Gastroesophageal sphincter (tissue), 4 donors: ENCODE measurements at regions not wholly inside any gene's neighbourhood (a gene's known extent, or its start where the extent isn't known, plus 50 kb on each side); places are given as distances from the start of the nearest gene placed in this dataset.

ENCODE experiments used
- ATAC-seq: fragments of 150-250 bp; one replicate; pipeline ENCODE4 v1.9.1; 2016; ENCODE audit warnings: mild to moderate bottlenecking, moderate library complexity
- H3K27ac ChIP-seq, 4 donors: fragments of 200-600 bp; sonication (generic) in 3 of 4; 1 replicate in 3 of 4; 2 replicates in 1 of 4; pipeline ENCODE4 v1.5.1; 2016 to 2019
- H3K27me3 ChIP-seq: fragments of 200-600 bp; sonication (generic); one replicate; pipeline ENCODE4 v1.5.1; 2019
- H3K36me3 ChIP-seq, 2 donors: fragments of 200-600 bp; sonication (generic); one replicate each; pipeline ENCODE4 v1.5.1; 2019; ENCODE audit warnings: control low read depth in 1 of 2
- H3K4me1 ChIP-seq, 3 donors: fragments of 200-600 bp; sonication (generic); 1 replicate in 2 of 3; 2 replicates in 1 of 3; pipeline ENCODE4 v1.5.1; 2016 to 2019; ENCODE audit warnings: control low read depth in 2 of 3
- H3K4me3 ChIP-seq, 2 donors: fragments of 200-600 bp; sonication (generic); one replicate each; pipeline ENCODE4 v1.5.1; 2019; ENCODE audit warnings: mild to moderate bottlenecking in 1 of 2, moderate library complexity in 1 of 2
- H3K9me3 ChIP-seq, 3 donors: fragments of 200-600 bp; sonication (generic); one replicate each; pipeline ENCODE4 v1.5.1; 2017 to 2019; ENCODE audit warnings: control low read depth in 2 of 3
- CTCF ChIP-seq, 4 experiments: fragments of 200-600 bp in 2 of 4; fragments of 450-650 bp in 2 of 4; sonication (generic) in 1 of 4; IDR thresholded peaks; one replicate each; pipeline ENCODE4 v1.5.1; 2017 to 2019; ENCODE audit warnings: antibody characterized with exemption in 4 of 4, mild to moderate bottlenecking in 2 of 4, moderate library complexity in 2 of 4
- EP300 ChIP-seq: sonication (generic); formaldehyde crosslinking; IDR thresholded peaks from one replicate; pipeline ENCODE4 v1.6.1; 2017; ENCODE audit warnings: antibody characterized with exemption, mild to moderate bottlenecking
- POLR2A ChIP-seq, 2 donors: fragments of 450-650 bp; IDR thresholded peaks; one replicate each; pipeline ENCODE4 v1.6.1; 2017; ENCODE audit warnings: antibody characterized with exemption in 2 of 2, mild to moderate bottlenecking in 2 of 2, moderate library complexity in 1 of 2
- POLR2AphosphoS5 ChIP-seq: sonication (generic); formaldehyde crosslinking; IDR thresholded peaks from one replicate; pipeline ENCODE4 v1.6.1; 2017; ENCODE audit warnings: antibody characterized with exemption
- WGBS, 2 donors: methylation state at CpG; one replicate each; pipeline ENCODE4 v1.1.5; 2018; ENCODE audit warnings: low coverage in 1 of 2; 5-methylcytosine and 5-hydroxymethylcytosine counted together

GRCh38 chr21:39061766-39062165, 121.5 kb downstream of the PSMG1 start:
- TF ChIP-seq POLR2AphosphoS5 (no peak), CTCF (IDR thresholded peaks at IDR 0.05) (no peak), POLR2A (IDR thresholded peaks at IDR 0.05) (no peak)
- Histone ChIP-seq H3K9me3 (peaks cover 0 to 8% (median 0%) of the 10 kb centered on the region in 3 donors), H3K27ac (no peak overlapping the region), H3K36me3 (no peaks in the 10 kb centered on the region), H3K27me3 (no peaks in the 10 kb centered on the region), H3K4me3 (no peak overlapping the region), H3K4me1 (peaks cover 0 to 7% (median 0%) of the 10 kb centered on the region in 3 donors)
- 90 to 100% methylated on average over 2 to 3 of the region's 10 CpGs for WGBS, 2 donors
- no peak for ATAC-seq

- Histone ChIP-seq H3K27ac (no peak overlapping the region), H3K36me3 (no peaks in the 10 kb centered on the region), H3K9me3 (peaks cover 0 to 8% (median 0%) of the 10 kb centered on the region in 3 donors), H3K4me1 (peaks cover 0 to 7% (median 0%) of the 10 kb centered on the region in 3 donors), H3K27me3 (no peaks in the 10 kb centered on the region), H3K4me3 (no peak overlapping the region)
- no peak for ATAC-seq
- WGBS, 2 donors = 88 to 98% methylated on average over 7 to 8 of the region's 9 CpGs
- TF ChIP-seq POLR2AphosphoS5 (no peak), POLR2A (IDR thresholded peaks at IDR 0.05) (no peak), CTCF (IDR thresholded peaks at IDR 0.05) (no peak), EP300 (no peak)
Observed at GRCh38 chr21:39060485-39061083, 122.7 kb downstream of the PSMG1 start.

- Histone ChIP-seq H3K9me3 (no peaks in the 10 kb centered on the region), H3K4me1 (peaks cover 0 to 18% (median 0%) of the 10 kb centered on the region in 3 donors), H3K36me3 (no peaks in the 10 kb centered on the region), H3K27me3 (no peaks in the 10 kb centered on the region), H3K4me3 (no peak overlapping the region), H3K27ac (no peak overlapping the region)
- WGBS, 2 donors = 79 to 100% methylated on average over 1 to 2 of the region's 2 CpGs
- no peak for ATAC-seq
- TF ChIP-seq EP300 = no peak
- no peak for TF ChIP-seq CTCF (IDR thresholded peaks at IDR 0.05)
- TF ChIP-seq POLR2AphosphoS5 = no peak
- no peak for TF ChIP-seq POLR2A (IDR thresholded peaks at IDR 0.05)
Observed at GRCh38 chr21:39057121-39057520, 126.1 kb downstream of the PSMG1 start.

- Histone ChIP-seq H3K4me1 (peaks cover 0 to 18% (median 0%) of the 10 kb centered on the region in 3 donors), H3K27ac (no peak overlapping the region), H3K4me3 (no peak overlapping the region), H3K27me3 (no peaks in the 10 kb centered on the region), H3K36me3 (no peaks in the 10 kb centered on the region), H3K9me3 (no peaks in the 10 kb centered on the region)
- TF ChIP-seq POLR2A (IDR thresholded peaks at IDR 0.05) (no peak), EP300 (no peak), POLR2AphosphoS5 (no peak), CTCF (IDR thresholded peaks at IDR 0.05) (no peak)
- no peak for ATAC-seq
- 67 to 89% methylated on average over 2 of the region's 2 CpGs for WGBS, 2 donors
Observed at GRCh38 chr21:39056636-39057035, 126.6 kb downstream of the PSMG1 start.

GRCh38 chr21:39055167-39055767, 128.0 kb downstream of the PSMG1 start:
- H3K36me3 ChIP-seq = no peaks in the 10 kb centered on the region
- no peaks in the 10 kb centered on the region for H3K27me3 ChIP-seq
- H3K4me3 ChIP-seq = no peak overlapping the region
- ATAC-seq = peak; percentile 64
- peak overlapping the region in 3 of 4 donors; percentile 49 to 64 (median 61) for H3K27ac ChIP-seq
- WGBS, 2 donors = 20 to 65% methylated on average over 2 to 6 of the region's 6 CpGs
- no peaks in the 10 kb centered on the region for H3K9me3 ChIP-seq
- TF ChIP-seq CTCF (IDR thresholded peaks at IDR 0.05) (no peak), POLR2A (IDR thresholded peaks at IDR 0.05) (no peak), POLR2AphosphoS5 (no peak), EP300 (no peak)
- H3K4me1 ChIP-seq = peaks cover 0 to 18% (median 0%) of the 10 kb centered on the region in 3 donors
